Liver (tissue), 8 donors: ENCODE measurements at regions not wholly inside any gene's neighbourhood (a gene's known extent, or its start where the extent isn't known, plus 50 kb on each side); places are given as distances from the start of the nearest gene placed in this dataset.

Source experiments
- DNase-seq: peaks from one replicate; pipeline ENCODE4 v3.0.0-alpha.2; 2017; ENCODE audit warnings: low spot score
- H3K27ac ChIP-seq, 2 donors: one replicate each; pipeline ENCODE4 v1.7.0; 2013; ENCODE audit warnings: inconsistent platforms in 2 of 2, low read length in 2 of 2, control low read depth in 1 of 2, low read depth in 1 of 2, mild to moderate bottlenecking in 1 of 2
- H3K27me3 ChIP-seq, 4 donors: one replicate each; pipeline versions ENCODE4 v1.6.1 to v1.7.0; 2013; ENCODE audit warnings: low read length in 3 of 4, inconsistent platforms in 1 of 4, mild to moderate bottlenecking in 1 of 4, moderate library complexity in 1 of 4; ENCODE audit not compliant: control insufficient read depth in 4 of 4, insufficient read depth in 4 of 4
- H3K36me3 ChIP-seq, 4 donors: one replicate each; pipeline versions ENCODE4 v1.6.1 to v1.7.0; 2013; ENCODE audit warnings: low read length in 3 of 4, mild to moderate bottlenecking in 3 of 4, low read depth in 1 of 4, moderate library complexity in 1 of 4; ENCODE audit not compliant: control insufficient read depth in 4 of 4, insufficient read depth in 3 of 4
- H3K4me1 ChIP-seq, 4 donors: one replicate each; pipeline versions ENCODE4 v1.6.1 to v1.7.0; 2013; ENCODE audit warnings: low read length in 3 of 4, mild to moderate bottlenecking in 3 of 4, moderate library complexity in 1 of 4; ENCODE audit not compliant: control insufficient read depth in 4 of 4, insufficient read depth in 4 of 4
- H3K4me3 ChIP-seq, 3 donors: one replicate each; pipeline versions ENCODE4 v1.6.1 to v1.7.0; 2013; ENCODE audit warnings: low read length in 3 of 3, control low read depth in 1 of 3, low read depth in 1 of 3, mild to moderate bottlenecking in 1 of 3
- H3K9ac ChIP-seq, 2 donors: one replicate each; pipeline ENCODE4 v1.7.0; 2013; ENCODE audit warnings: low read length in 2 of 2, mild to moderate bottlenecking in 2 of 2, moderate library complexity in 2 of 2, control low read depth in 1 of 2, low read depth in 1 of 2
- H3K9me3 ChIP-seq, 4 donors: one replicate each; pipeline versions ENCODE4 v1.6.1 to v1.7.0; 2013; ENCODE audit warnings: low read length in 3 of 4; ENCODE audit not compliant: control insufficient read depth in 4 of 4
- ATF3 ChIP-seq: IDR thresholded peaks from 2 replicates; pipeline ENCODE4 v1.6.1; 2016; ENCODE audit warnings: antibody characterized with exemption
- CTCF ChIP-seq: fragments of 150-350 bp; IDR thresholded peaks from 2 replicates; pipeline ENCODE4 v1.5.1; 2017; ENCODE audit warnings: improper control_type of control experiment, low read depth, low read length; ENCODE audit not compliant: missing input control
- EGR1 ChIP-seq, 2 donors: IDR thresholded peaks; 2 replicates each; pipeline ENCODE4 v1.6.1; 2016 to 2018; ENCODE audit warnings: antibody characterized with exemption in 2 of 2, low read depth in 2 of 2
- FOXA1 ChIP-seq: IDR thresholded peaks from 2 replicates; pipeline ENCODE4 v1.6.1; 2016; ENCODE audit warnings: antibody characterized with exemption
- FOXA2 ChIP-seq: IDR thresholded peaks from 2 replicates; pipeline ENCODE4 v1.6.1; 2016; ENCODE audit warnings: antibody characterized with exemption
- GABPA ChIP-seq, 2 donors: IDR thresholded peaks in 1 of 2; conservative IDR thresholded peaks in 1 of 2; 2 replicates each; pipeline ENCODE4 v1.6.1; 2016; ENCODE audit warnings: antibody characterized with exemption in 2 of 2, mild to moderate bottlenecking in 1 of 2, moderate library complexity in 1 of 2
- HNF4A ChIP-seq, 2 donors: conservative IDR thresholded peaks; 2 replicates each; pipeline ENCODE4 v1.6.1; 2016; ENCODE audit warnings: antibody characterized with exemption in 2 of 2, mild to moderate bottlenecking in 2 of 2
- HNF4G ChIP-seq: IDR thresholded peaks from 2 replicates; pipeline ENCODE4 v1.6.1; 2016; ENCODE audit warnings: antibody characterized with exemption
- JUND ChIP-seq, 2 donors: IDR thresholded peaks; 2 replicates each; pipeline ENCODE4 v1.6.1; 2016; ENCODE audit warnings: antibody characterized with exemption in 2 of 2
- NR2F2 ChIP-seq: IDR thresholded peaks from 2 replicates; pipeline ENCODE4 v1.6.1; 2016; ENCODE audit warnings: antibody characterized with exemption
- RAD21 ChIP-seq, 2 donors: IDR thresholded peaks; 2 replicates each; pipeline ENCODE4 v1.6.1; 2016; ENCODE audit warnings: antibody characterized with exemption in 2 of 2, mild to moderate bottlenecking in 2 of 2
- REST ChIP-seq: IDR thresholded peaks from 2 replicates; pipeline ENCODE4 v1.6.1; 2016; ENCODE audit warnings: antibody characterized with exemption, mild to moderate bottlenecking
- RXRA ChIP-seq, 2 donors: IDR thresholded peaks; 2 replicates each; pipeline ENCODE4 v1.6.1; 2017 to 2018; ENCODE audit warnings: antibody characterized with exemption in 2 of 2, mild to moderate bottlenecking in 1 of 2
- SP1 ChIP-seq: IDR thresholded peaks from 2 replicates; pipeline ENCODE4 v1.6.1; 2018; ENCODE audit warnings: antibody characterized with exemption, mild to moderate bottlenecking
- TAF1 ChIP-seq: conservative IDR thresholded peaks from 2 replicates; pipeline ENCODE4 v1.6.1; 2016; ENCODE audit warnings: antibody characterized with exemption, mild to moderate bottlenecking
- YY1 ChIP-seq: IDR thresholded peaks from 2 replicates; pipeline ENCODE4 v1.6.1; 2016; ENCODE audit warnings: antibody characterized with exemption, mild to moderate bottlenecking
- WGBS: extraction: QIAGEN DNeasy Blood & Tissue Kit; methylation state at CpG from one replicate; pipeline ENCODE4 v1.1.7; 2013; 5-methylcytosine and 5-hydroxymethylcytosine counted together
- TF ChIP-seq, protein P1 (sequence below): IDR thresholded peaks from 2 replicates; pipeline ENCODE4 v1.6.1; 2016; ENCODE audit warnings: antibody characterized with exemption
- TF ChIP-seq, protein P2 (sequence below): IDR thresholded peaks from 2 replicates; pipeline ENCODE4 v1.6.1; 2016; ENCODE audit warnings: antibody characterized with exemption
- donor health status: healthy.
- donor health status: healthy.
- donor health status: healthy.
- donor health status: healthy.
- donor health status: healthy.

GRCh38 chr5:120306303-120306702 is 157.8 kb upstream of the PRR16 start:
- Histone ChIP-seq H3K36me3 (no peaks in the 10 kb centered on the region), H3K27me3 (no peaks in the 10 kb centered on the region), H3K9ac (no peak overlapping the region), H3K4me1 (no peaks in the 10 kb centered on the region), H3K9me3 (no peaks in the 10 kb centered on the region), H3K27ac (no peak overlapping the region), H3K4me3 (no peak overlapping the region)
- TF ChIP-seq NR2F2, result no peak
- TF ChIP-seq RAD21 (IDR thresholded peaks at IDR 0.05), result no peak
- TF ChIP-seq REST, result no peak
- no peak for TF ChIP-seq GABPA (IDR thresholded peaks at IDR 0.05 in 1 of 2, conservative IDR thresholded peaks at IDR 0.05 in 1 of 2)
- TF ChIP-seq ATF3, result no peak
- no peak for TF ChIP-seq JUND (IDR thresholded peaks at IDR 0.05)
- no peak for TF ChIP-seq FOXA1
- TF ChIP-seq HNF4G, result no peak
- no peak for TF ChIP-seq EGR1 (IDR thresholded peaks at IDR 0.05; ENCODE audit: low read depth in 2 of 2)
- no peak for TF ChIP-seq CTCF
- no peak for TF ChIP-seq FOXA2
- no peak for TF ChIP-seq YY1
- TF ChIP-seq HNF4A (conservative IDR thresholded peaks at IDR 0.05), result no peak
- TF ChIP-seq, protein P1, sequence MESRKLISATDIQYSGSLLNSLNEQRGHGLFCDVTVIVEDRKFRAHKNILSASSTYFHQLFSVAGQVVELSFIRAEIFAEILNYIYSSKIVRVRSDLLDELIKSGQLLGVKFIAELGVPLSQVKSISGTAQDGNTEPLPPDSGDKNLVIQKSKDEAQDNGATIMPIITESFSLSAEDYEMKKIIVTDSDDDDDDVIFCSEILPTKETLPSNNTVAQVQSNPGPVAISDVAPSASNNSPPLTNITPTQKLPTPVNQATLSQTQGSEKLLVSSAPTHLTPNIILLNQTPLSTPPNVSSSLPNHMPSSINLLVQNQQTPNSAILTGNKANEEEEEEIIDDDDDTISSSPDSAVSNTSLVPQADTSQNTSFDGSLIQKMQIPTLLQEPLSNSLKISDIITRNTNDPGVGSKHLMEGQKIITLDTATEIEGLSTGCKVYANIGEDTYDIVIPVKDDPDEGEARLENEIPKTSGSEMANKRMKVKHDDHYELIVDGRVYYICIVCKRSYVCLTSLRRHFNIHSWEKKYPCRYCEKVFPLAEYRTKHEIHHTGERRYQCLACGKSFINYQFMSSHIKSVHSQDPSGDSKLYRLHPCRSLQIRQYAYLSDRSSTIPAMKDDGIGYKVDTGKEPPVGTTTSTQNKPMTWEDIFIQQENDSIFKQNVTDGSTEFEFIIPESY, result no peak
- TF ChIP-seq, protein P2, sequence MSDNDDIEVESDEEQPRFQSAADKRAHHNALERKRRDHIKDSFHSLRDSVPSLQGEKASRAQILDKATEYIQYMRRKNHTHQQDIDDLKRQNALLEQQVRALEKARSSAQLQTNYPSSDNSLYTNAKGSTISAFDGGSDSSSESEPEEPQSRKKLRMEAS, result no peak
- no peak for TF ChIP-seq TAF1
- TF ChIP-seq RXRA (IDR thresholded peaks at IDR 0.05), result no peak
- TF ChIP-seq SP1, result no peak
- no peak for DNase-seq
- WGBS, result 32% methylated on average over 3 of the region's 3 CpGs

GRCh38 chr5:120314191-120314590 is 149.9 kb upstream of the PRR16 start:
- Histone ChIP-seq H3K27ac (no peak overlapping the region), H3K9ac (no peak overlapping the region), H3K36me3 (no peaks in the 10 kb centered on the region), H3K9me3 (no peaks in the 10 kb centered on the region), H3K4me1 (no peaks in the 10 kb centered on the region), H3K4me3 (no peak overlapping the region), H3K27me3 (no peaks in the 10 kb centered on the region)
- TF ChIP-seq CTCF (no peak), SP1 (no peak)
- no peak for DNase-seq
